ENCODE measurements at regions not wholly inside any gene's neighbourhood (a gene's known extent, or its start where the extent isn't known, plus 50 kb on each side); places are given as distances from the start of the nearest gene placed in this dataset.

GRCh38 chr6:15153191-15153590 lies 92.7 kb upstream of the JARID2 start:
- no peak for TF ChIP-seq CTCF (IDR thresholded peaks at IDR 0.05; ENCODE audit: poor library complexity)
- TF ChIP-seq EZH2 (IDR thresholded peaks at IDR 0.05; ENCODE audit: borderline replicate concordance) = no peak
